NOMO-1 (cell line): ENCODE measurements at regions not wholly inside any gene's neighbourhood (a gene's known extent, or its start where the extent isn't known, plus 50 kb on each side); places are given as distances from the start of the nearest gene placed in this dataset.

Experiments
- DNase-seq, 2 experiments: peaks; one replicate each; lab custom pipeline; 2025; ENCODE audit not compliant: unreplicated experiment in 2 of 2; lab: John Stamatoyannopoulos, UW

- no peak for DNase-seq
These were observed 53.4 kb upstream of the FHIP2A start for GRCh38 chr10:114767986-114768821.

- no peak for DNase-seq
These were observed 51.6 kb upstream of the FHIP2A start for GRCh38 chr10:114770009-114770408.

- DNase-seq = no peak
These were observed 50.4 kb upstream of the FHIP2A start for GRCh38 chr10:114771157-114771556.

- DNase-seq = no peak
These were observed 49.8 kb upstream of the FHIP2A start for GRCh38 chr10:114771749-114772148.
